ENCODE measurements at regions not wholly inside any gene's neighbourhood (a gene's known extent, or its start where the extent isn't known, plus 50 kb on each side); places are given as distances from the start of the nearest gene placed in this dataset.

DNA sequence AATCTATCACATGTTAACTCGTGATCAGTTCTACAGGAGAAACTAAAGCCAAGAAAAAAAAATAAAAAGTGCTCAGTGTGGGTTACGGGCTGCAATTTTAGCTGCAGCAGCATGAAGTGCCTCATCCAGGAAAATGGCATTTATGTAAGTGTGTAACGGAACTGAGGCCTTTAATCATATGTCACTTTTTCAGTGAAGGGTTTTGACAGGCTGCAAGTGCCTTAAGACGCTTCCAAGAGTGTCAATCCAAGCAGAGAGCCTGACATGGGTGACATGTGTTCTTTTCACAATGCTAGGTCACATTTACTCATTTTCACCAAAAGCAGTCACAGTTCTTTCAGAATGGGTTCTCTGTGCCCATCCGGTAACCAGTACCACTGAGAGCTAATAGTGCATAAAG is 604.6 kb downstream of the RAB28 start:
- DNase-seq (ENCODE audit: low read depth, low spot score), result no peak

DNA sequence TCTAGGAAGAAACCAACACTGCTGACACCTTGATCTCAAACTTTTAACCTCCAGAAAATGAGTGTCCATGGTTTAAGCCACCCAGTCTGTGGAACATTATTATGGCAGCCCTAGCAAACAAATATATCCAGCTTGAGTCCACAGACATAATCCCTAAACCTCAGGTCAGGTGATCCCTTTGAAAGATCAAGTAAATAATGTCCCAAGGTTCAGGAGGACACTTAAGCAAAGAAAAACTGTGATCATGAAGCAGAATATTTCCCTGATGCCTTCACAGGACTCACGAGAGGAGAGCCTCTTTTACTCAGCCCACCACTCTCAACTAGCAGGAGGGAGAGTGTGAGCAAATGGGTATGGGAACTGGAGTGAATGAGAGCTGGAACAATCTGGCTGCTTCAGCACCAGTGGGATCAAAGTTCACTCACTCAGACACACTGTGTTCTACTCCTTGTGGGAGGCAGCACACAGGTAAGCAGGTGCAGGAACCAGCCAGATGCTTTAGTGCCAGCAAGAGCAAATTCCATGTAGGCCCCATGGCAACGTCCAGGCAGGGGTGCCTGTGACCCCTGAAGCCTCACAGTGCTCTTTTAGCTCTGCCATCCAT is 608.4 kb downstream of the RAB28 start:
- no peak for DNase-seq (ENCODE audit: low read depth, low spot score)

DNA sequence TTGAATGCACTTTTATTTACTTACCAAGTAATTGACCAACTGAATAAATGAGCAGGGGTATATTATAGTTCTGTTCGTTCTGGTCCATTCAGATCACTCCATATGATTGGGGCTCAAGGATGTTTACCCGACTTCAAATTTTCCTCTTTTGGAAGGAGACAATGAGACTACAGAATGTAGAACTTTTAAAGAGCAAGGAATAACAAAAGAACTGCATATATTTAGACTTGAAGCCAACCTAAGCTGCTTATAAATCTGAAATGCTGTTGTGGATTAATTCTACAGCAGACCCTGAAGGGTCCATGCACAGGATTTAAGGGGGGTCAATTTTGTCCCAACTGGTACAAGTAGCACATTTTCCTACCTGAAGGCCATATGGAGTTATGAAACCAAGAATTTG is 610.8 kb downstream of the RAB28 start:
- no peak for DNase-seq (ENCODE audit: low read depth, low spot score)

DNA sequence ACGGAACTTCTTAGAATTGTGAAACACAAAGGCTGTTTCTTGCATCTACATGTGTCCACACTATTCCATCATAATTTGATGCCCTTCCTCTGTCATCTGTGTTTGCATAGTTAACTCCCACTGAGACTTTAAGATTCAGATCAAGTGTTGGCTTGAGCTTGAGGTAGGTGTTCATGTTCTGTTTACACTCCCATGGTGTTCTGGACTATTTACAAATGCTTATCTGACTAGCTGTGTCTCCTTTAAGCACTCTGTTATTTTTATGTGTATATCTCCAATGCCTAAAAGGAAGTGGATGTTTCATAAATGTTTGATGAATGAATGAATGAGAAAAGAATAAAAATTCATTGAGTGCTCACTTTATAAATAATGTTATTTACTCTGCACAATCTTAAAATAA is 622.7 kb downstream of the RAB28 start:
- no peak for DNase-seq (ENCODE audit: low read depth, low spot score)

DNA sequence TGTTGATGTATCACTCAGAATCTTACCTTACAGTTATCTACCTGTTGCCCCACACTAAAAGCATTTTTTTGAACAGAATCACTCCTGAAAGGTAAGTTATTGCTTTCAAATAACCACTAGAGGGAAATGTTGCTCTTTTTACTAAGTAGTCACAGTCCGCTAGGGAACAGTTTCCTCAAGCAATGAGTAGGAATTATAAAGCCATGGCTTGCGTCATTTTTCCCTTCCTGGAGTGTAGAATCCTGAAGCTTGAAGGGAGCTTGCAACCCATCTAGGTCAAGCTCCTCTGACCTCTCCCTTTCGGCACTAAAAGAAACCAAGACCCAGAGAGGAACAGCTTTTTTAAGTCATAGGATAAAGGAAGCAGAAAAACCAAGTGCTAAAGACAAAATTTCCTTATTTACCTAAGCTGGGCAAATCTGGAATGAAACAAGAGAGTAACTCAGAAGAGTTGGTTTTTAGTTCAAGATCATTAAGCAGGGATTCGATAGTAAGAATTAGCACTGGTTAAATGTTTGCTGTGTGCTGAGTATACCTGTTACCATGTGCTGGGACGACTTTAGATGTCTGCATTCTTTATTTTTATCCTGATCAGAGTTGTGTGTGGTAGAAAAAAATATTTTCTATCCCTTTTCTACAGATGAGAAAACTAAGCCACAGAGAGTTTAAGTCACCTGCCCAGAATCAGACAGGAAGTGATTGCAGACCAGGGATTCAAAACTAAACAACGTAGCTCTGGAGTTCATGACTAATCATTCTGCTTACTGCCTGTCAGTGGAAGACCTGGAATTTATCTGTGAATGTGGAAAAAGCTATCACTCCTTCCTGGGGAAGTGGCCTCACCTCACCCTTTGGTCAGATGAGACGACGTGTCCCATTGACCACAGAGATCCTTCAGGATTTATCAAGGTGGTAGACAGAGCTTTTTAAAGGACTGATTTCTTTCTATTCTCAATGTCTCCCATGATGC is 631.5 kb downstream of the RAB28 start:
- DNase-seq (ENCODE audit: low read depth, low spot score), result no peak

DNA sequence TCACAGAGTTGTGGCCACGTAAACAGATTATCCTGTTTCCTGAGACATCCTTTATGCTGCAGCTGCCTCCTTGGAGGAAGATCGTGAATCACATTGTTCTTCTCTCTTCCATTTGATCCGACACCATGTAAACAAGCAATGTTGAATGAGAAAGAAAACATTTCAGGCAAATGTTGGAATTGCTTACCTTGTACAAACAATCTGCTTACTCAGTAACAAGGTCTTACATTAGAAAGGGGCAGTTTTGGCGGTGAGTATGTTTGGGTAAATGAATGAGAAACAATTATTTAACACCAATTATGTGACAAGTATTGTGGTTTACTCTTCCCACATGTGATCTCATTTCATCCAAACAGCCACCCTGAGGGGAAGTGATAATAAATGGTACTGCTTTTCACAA is 637.8 kb downstream of the RAB28 start:
- no peak for DNase-seq (ENCODE audit: low read depth, low spot score)

DNA sequence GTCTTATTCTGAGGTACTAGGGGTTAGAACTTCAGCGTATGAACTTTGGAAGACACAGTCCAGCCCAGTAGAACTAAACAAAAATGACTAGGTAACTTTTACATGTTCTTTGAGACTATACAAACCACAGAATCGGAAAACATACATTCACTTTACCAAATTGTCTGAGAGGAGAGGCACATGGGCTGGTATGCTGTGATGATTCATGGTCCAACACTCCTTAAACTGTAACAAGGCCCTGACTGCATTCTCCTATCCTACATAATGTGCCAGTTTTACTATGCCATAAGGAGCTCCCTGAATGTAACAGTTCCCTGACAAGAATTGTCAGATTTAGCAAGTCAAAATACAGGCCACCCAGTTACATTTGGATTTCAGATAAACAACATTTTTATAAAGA is 640.0 kb downstream of the RAB28 start:
- no peak for DNase-seq (ENCODE audit: low read depth, low spot score)

DNA sequence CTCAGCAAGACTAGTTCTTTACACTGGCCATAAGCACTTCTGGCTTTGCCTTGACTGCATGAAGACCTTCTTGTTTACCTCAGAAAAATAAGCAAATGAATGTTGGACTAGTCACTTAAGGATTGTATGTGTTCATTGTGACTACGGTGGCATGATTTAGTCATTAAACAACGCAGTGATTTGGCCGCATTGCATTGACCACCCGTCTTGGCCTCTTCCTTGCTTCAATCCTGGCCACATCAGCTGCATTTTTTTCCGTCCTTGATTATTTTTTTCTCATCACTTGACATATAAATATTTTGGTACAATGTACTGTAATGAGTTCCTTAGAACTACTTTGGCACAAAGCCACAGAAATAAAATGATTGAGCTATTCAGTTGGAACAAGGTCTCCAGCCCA is 656.2 kb downstream of the RAB28 start:
- DNase-seq (ENCODE audit: low read depth, low spot score), result no peak

DNA sequence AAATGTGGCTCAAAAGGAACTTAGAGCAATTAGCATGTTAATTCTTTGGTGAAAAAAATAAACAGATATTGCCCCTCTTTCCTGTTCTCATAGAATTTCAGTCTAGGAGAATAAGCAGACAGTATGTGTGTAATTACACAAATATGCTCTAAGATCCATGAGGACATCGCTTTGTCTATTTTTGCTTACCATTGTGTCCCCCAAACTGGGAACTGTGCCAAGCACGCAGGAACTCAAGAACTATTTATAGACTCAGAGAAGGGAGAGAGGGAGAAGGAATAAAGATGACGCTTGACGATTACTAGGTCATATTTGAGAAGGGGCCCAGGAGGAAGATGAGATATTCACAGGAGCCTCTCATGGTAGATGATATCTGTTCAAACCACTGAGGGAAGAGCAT is 692.6 kb downstream of the RAB28 start:
- DNase-seq (ENCODE audit: low read depth, low spot score), result no peak

DNA sequence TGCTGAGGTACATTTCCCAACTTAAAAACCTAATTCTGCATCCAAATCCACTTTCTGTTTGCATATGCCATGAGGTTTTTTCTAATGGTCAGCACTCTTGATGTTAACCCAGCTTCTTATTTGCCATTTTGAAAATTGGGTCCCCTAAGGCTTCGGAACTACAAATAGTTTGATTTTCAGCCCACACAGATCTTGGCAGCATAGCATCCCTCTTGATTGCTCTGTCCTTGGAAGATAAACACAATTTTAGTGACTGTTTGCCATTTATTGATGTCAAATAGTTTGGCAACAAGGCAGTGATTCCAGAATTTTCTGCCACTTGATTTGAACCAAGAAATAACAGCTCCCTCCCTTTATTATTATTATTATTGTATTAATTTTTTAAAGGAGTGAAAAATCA is 696.9 kb downstream of the RAB28 start:
- no peak for DNase-seq (ENCODE audit: low read depth, low spot score)

DNA sequence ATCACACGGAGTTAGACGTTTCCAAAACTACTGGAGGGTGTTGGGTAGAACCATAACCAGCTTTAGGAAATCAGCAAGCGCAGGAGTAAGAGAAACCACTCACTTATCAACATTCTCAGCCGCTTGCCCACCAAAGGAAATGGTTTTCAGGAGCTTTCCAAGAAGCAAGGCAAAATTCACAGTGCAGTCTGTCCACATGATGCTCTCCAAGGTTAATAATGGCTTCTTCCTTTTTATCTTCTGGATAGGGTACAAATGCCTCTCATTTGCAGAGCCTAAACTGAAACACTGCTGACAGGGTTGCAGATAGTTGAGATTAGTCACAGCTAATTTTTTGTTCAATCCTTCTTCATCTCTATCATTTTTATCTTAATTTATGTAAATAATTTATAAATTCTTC is 705.4 kb downstream of the RAB28 start:
- no peak for DNase-seq (ENCODE audit: low read depth, low spot score)

DNA sequence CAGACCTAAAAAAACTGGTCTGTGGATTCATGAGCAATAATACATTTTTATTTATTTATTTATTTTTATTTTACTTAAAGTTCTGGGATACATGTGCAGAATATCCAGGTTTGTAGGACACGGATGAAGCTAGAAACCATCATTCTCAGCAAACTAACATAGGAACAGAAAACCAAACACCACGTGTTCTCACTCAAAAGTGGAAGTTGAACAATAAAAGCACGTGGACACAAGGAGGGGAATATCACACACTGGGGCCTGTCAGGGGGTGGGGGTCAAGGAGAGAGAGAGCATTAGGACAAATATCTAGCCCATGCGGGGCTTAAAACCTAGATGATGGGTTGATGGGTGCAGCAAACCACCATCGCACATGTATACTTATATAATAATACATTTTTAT is 705.9 kb downstream of the RAB28 start:
- no peak for DNase-seq (ENCODE audit: low read depth, low spot score)

DNA sequence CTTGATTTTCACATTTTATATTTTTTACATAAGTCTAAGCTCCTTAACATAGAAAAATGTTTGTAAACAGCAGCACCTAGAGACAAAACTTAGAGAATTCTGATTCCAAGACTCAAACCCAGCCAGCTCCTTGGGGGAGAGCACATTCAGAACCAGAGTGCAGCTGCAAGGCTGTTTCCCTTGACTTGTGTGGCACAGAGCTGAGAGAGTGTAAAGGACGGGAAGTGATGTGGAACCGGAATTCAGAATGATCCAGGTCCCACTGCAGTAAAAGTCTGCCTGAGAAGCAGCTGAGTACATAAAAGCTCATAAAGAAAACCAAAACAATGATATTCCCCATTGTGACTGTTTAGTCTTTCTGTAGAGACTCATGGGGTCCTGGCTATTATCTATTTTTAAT is 713.8 kb downstream of the RAB28 start:
- no peak for DNase-seq (ENCODE audit: low read depth, low spot score)

DNA sequence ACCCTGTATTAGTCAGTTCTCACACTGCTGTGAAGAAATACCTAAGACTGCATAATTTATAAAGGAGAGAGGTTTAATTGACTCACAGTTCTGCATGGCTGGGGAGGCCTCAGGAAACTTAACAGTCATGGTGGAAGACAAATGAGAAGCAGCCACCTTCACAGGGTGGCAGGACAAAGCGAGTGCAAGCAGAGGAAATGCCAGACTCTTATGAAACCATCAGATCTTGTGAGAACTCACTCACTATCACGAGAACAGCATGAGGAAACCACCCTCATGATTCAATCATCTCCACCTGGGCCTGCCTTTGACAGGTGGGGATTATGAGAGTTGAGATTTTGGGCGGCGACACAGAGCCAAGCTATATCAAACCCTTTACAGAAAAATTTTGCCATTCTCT is 722.4 kb downstream of the RAB28 start:
- DNase-seq (ENCODE audit: low read depth, low spot score), result no peak

DNA sequence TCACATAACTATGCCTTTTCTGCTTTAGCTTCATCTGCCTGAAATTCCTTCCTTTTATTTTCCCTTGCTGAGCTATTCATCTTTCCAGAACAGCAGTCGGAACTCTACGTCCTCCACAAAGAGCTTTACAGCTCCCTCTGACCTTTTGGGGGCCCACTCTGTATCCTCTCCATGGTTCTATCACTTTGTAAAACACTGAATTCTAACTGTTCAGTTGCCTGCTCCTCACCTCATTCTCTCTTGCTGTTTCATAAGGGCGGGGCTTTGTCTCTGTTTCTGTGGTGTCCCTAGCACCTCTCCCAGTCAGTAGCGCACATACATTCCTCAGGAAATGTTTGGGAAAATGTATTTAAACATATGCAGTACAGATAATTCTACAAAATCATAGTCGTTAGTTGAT is 737.0 kb downstream of the RAB28 start:
- no peak for DNase-seq (ENCODE audit: low read depth, low spot score)

DNA sequence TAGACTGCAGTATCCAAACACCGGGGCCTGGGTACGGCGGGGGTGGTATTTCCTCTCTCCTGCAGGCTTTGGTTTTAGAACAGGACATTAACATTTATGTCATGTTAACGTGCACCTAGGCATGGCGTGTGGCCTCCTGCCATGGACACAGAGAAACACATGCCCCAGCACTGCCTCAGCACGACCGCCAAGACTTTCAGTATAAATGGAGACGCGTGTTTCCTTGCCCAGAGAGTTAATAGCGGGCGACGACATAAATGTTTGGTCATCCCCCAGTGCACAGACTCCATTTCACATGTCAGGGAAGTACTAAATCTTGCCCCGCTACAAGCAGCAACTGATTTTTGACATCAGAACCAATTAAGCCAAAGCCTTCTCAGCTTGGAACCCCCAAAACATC is 737.9 kb downstream of the RAB28 start:
- no peak for DNase-seq (ENCODE audit: low read depth, low spot score)

DNA sequence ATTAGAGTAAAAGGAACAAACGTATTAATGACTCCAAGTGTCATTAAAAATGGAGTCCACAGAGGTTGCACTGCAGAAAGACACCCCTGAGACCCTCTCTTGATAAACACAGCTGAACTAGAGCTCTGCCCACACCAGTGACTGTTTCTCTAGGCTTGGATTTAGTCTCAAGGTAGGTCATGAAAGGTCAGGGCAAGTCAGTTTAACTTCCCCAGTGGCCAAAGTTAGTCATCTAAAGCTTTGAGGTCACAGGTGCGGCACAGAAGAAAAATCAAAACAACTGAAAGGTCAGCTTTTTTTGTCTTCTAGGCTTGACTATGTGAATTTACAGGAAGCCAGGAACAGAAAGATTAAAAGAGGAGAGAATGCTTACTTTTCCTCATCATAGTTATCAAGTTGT is 749.6 kb downstream of the RAB28 start:
- DNase-seq (ENCODE audit: low read depth, low spot score), result no peak

DNA sequence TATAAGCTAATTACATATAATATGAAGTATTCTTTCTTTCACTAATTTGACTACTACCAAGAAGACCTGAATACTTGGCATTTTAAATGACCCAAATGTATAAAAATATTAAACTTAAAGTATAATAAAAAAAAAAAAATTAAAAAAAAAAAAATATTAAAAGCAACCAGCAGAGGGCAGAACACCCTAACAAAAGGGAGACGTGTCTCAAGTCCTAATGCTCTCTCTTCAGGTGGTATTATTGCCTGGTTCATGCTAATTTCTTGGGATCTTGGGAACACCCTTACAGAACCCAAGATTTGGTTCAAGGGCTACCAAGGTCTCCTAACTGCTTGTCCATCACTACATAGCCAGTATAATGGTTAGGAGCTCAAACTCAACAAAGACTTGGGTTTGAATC is 754.8 kb downstream of the RAB28 start:
- no peak for DNase-seq (ENCODE audit: low read depth, low spot score)

DNA sequence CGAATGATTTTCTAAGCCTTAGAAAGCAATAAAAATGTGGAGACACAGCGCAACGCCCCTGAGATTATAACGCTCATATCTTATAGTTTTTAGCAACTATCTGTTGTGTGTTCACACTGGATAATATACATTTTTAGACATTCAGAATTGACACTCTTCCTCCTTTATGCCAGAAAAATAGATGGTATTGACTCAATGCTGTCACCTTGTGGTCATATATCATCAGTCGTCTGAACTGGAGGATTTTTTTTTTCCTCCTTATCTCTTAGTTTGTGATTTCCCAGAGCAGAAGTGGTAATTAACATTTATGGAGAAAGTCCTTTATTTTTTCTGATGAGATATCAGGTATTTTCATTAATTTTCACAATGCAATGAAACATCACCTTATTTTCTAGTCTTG is 759.6 kb downstream of the RAB28 start:
- no peak for DNase-seq (ENCODE audit: low read depth, low spot score)

DNA sequence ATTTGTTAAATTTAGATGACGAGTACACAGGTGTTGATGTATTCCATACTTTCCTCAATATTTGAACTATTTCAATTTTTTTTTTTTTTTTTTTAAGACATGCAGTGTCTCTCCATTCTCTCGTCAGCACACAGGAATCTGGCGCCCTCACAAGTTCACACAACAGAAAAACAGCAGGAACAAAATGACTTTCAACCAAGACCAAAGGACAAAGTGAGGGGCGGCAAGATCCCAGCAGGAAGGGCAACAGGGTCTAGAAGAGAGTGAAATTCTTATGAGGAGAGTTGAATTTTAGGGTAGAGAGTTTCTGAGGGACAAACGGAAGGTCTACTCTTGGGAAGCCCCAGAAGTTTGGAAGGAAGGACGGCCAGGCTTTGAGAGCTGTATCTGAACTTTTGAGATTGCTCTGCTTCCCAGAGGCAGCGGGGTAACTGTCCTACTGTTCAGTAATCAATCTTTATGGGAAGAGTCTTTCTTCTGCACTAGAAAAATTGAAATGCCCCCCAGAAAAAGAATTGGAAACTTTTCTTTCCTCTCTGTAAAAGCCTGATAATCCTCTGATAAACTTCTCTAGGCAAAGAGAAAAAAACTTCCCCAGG is 760.2 kb downstream of the RAB28 start:
- DNase-seq (ENCODE audit: low read depth, low spot score), result no peak

DNA sequence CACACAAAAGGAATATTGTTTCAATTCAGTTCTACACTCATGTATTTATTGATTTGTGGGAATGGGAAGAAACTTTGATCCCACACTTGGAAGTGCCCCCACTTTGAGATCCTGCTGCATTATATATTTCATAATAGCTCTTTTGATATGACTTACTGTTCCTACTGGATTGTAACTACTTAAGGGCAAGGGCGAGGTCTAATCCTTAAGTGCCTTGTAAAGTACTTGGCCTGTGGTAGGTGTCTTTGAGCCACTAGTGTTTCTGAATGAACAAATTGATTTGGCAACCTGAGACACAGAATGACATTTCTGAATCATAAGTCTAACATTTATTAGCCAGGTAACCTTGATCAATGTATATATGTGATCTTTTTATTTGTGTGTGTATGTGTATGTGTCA is 767.2 kb downstream of the RAB28 start:
- no peak for DNase-seq (ENCODE audit: low read depth, low spot score)

DNA sequence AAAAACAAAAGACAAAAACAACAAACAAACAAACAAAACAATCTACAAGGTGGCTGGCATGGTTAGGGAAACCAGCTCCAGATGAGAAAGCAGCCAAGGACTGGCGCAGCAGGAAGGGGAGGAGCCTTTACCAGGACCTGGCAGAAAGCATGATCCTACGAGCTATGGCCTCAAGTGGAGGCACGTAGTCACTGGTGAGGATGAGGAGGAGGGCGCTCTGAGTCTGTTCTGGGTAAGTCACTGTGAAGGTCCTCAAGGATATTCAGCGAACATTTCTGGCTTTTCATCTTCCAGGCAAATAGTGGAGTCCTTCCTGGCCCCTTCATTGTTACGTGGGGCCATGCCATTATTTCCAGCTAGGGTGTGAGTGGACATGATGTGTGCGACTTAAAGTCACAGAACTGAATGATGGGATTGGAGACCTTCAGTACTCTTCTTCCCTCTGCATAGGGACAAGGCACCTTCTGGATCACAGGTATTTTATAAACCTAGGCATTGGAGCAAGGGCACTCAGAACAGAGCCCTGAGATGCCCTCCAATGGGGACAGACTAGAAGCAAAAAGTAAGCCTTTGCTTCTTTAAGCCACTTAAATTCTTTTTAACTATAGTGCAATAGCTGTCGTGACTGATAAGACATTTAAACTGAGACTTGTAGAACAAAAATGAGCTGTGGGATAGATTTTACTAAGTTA is 771.3 kb downstream of the RAB28 start:
- DNase-seq (ENCODE audit: low read depth, low spot score), result no peak
